T-helper 17 cell (primary cell): ENCODE measurements at regions not wholly inside any gene's neighbourhood (a gene's known extent, or its start where the extent isn't known, plus 50 kb on each side); places are given as distances from the start of the nearest gene placed in this dataset.
A peak's percentile ranks its signal among the peaks of the same experiment; 100 is the strongest.
"Not testable (repeated sequence)": the region's sequence is repeated elsewhere in the genome, so short reads cannot be mapped to it uniquely, and the experiment has no call there.

Source experiments
- ATAC-seq: fragments of 150-1000 bp; cut with Tn5 transposase; 2 replicates; pipeline ENCODE4 v1.10.0; 2021; ENCODE audit warnings: mild to moderate bottlenecking, moderate library complexity
- DNase-seq, 3 donors: peaks; one replicate each; pipeline versions ENCODE4 v3.0.0 to v3.0.0-alpha.2; 2020 to 2021
- H3K9me3 ChIP-seq: one replicate; pipeline ENCODE4 v1.7.0; 2013; ENCODE audit warnings: low read length, mild to moderate bottlenecking; ENCODE audit not compliant: control insufficient read depth, poor library complexity, severe bottlenecking
- H3K27ac Mint-ChIP-seq: one replicate; pipeline ENCODE4 v1.8.0; 2022; ENCODE audit warnings: mild to moderate bottlenecking, moderate library complexity, mixed read lengths
- H3K27me3 Mint-ChIP-seq: one replicate; pipeline ENCODE4 v1.8.0; 2022; ENCODE audit warnings: mixed read lengths
- H3K36me3 Mint-ChIP-seq: one replicate; pipeline ENCODE4 v1.8.0; 2022; ENCODE audit warnings: low read depth, mixed read lengths
- H3K4me1 Mint-ChIP-seq: one replicate; pipeline ENCODE4 v1.8.0; 2022; ENCODE audit warnings: mild to moderate bottlenecking, mixed read lengths
- H3K4me3 Mint-ChIP-seq: one replicate; pipeline ENCODE4 v1.8.0; 2022; ENCODE audit warnings: mild to moderate bottlenecking, moderate library complexity, mixed read lengths

DNA sequence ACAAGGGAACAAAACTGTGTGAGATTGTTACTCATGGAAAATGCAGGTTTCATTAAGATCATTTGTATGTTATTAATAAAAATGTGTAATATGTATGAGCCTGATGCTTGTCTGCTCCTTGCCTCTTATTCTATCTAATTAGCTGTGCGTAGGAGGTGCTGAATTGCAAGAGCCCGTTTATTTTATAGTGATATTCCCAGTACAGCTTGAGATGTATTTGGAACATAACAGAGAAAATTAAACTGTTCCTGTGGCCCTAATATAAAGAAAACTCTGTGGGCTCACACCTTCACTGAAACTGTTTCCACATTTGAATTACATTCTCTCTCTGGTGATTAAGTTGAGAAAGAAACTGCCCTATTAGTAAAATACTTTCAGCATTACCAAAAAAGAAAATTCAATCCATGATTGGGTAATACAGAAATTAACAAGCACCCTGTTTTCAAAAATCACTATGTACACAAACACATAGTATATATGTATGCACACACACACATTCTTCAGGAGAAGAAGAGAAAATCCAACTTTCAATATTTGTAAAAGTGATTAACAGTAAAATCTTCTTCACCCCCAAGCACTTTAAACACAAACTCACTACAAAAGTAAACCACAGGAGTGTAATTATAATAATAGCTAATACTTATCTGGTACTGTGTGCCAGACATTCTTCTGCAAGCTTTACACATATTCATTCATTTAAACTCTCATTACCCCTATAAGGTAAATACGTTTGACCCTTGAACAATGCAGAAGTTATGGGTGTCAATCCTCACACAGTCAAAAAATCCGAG is 233.2 kb downstream of the PHLDA1 start:
- no peak overlapping the region for H3K27ac Mint-ChIP-seq
- no peaks in the 10 kb centered on the region for H3K36me3 Mint-ChIP-seq
- H3K27me3 Mint-ChIP-seq = peaks cover 9% of the 10 kb centered on the region
- H3K4me1 Mint-ChIP-seq = no peaks in the 10 kb centered on the region
- H3K4me3 Mint-ChIP-seq = no peak overlapping the region
- ATAC-seq (no peak), DNase-seq (no peak)
- no peaks in the 10 kb centered on the region for H3K9me3 ChIP-seq

DNA sequence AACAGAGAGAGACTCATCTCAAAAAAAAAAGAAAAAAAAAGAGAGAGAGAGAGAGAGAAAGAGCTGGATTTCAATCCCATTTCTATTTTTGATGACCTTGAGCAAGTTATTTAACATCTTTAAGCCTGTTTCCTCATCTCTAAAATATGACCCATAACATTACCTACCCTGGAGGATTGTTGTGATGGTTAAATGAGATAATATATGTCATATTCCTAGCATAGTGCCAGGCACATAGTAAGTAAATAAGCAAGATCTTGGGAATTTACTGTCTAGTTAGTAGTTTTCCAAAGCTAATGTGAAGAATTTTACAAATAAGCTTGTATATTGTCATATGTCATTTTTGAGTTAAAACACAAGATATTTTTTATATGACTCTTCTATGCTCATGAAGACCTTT is 236.5 kb downstream of the PHLDA1 start:
- Mint-ChIP-seq H3K27ac (no peak overlapping the region), H3K4me1 (no peaks in the 10 kb centered on the region), H3K4me3 (no peak overlapping the region), H3K36me3 (no peaks in the 10 kb centered on the region), H3K27me3 (peaks cover 18% of the 10 kb centered on the region)
- DNase-seq (no peak), ATAC-seq (no peak)
- no peaks in the 10 kb centered on the region for H3K9me3 ChIP-seq

DNA sequence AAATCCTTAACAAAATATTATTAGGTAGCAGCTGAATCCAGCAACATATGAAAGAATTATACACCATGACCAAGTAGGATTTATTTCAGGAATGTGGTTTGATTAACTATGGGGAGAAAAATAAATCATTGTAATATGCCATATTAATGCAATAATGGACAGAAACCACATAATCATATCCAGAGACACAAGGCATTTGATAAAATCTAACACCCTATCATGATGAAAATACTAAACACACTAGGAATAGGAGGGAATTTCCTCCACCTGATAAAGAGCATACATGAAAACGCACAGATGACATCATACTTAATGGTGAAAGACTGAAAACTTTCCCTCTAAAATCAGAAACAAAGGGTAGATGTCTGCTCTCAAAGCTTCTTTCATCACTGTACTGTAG is 238.9 kb downstream of the PHLDA1 start:
- H3K9me3 ChIP-seq = no peaks in the 10 kb centered on the region
- DNase-seq = no peak
- no peak for ATAC-seq
- H3K4me3 Mint-ChIP-seq = no peak overlapping the region
- no peaks in the 10 kb centered on the region for H3K4me1 Mint-ChIP-seq
- peaks cover 24% of the 10 kb centered on the region for H3K27me3 Mint-ChIP-seq
- H3K36me3 Mint-ChIP-seq = no peaks in the 10 kb centered on the region
- no peak overlapping the region for H3K27ac Mint-ChIP-seq

DNA sequence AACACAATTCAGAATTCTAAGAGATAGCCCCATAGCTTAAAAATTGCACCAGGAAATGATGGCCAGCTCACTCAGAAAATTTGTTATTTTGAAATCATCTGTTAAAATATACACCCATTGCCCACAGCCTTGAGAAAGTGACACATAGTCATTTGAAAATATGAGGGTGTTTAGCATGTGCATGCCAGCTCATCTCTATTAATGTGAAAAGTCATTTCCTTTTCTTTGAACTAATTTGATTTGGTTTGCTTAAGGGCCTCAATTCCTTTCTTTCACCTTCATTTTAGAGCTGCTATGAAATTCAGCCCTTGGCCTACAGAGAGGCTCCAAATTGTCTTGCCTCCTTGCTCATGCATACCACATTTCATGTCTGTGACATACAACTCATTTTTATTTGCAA is 241.4 kb downstream of the PHLDA1 start:
- DNase-seq = no peak
- no peak for ATAC-seq
- no peak overlapping the region for H3K27ac Mint-ChIP-seq
- H3K36me3 Mint-ChIP-seq = no peaks in the 10 kb centered on the region
- H3K27me3 Mint-ChIP-seq = peaks cover 21% of the 10 kb centered on the region
- no peak overlapping the region for H3K4me3 Mint-ChIP-seq
- no peaks in the 10 kb centered on the region for H3K9me3 ChIP-seq
- H3K4me1 Mint-ChIP-seq = no peaks in the 10 kb centered on the region

DNA sequence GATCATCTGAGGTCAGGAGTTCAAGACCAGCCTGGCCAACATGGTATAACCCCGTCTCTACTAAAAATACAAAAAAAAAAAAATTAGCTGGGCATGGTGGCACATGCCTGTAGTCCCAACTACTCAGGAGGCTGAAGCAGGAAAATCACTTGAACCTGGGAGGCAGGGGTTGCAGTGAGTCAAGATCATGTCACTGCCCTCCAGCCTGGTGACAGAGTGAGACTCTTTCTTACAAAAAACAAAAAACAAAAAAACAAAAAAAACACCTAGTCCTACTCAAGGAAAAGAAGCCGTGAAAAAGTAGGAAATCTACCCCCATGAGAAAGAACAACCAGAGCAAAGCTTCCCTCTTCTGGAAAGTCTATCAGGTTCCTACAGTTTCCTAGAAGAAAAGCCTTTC is 244.4 kb downstream of the PHLDA1 start:
- H3K4me1 Mint-ChIP-seq, DNase-seq, H3K36me3 Mint-ChIP-seq, H3K9me3 ChIP-seq, H3K4me3 Mint-ChIP-seq, ATAC-seq, H3K27ac Mint-ChIP-seq: not testable (repeated sequence)
- peaks cover 12% of the 10 kb centered on the region for H3K27me3 Mint-ChIP-seq

DNA sequence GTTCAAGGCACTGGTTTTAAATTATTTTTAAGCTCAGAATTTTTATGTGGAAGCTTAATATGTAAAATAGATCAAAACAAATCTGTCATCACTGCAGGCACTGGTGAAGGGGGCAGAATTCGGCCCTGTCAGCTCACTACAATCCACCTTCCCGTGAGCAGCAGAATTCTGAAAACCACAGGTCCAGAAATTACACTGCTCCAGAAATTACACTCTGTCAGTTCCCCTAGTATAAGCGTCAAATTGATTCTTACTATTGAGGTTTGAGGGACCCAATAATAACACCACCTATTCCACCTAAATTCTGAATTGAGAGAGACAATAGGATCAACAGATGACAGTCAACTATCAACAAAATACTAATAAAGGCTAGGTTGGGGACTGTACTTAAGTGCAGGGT is 245.5 kb downstream of the PHLDA1 start:
- no peak overlapping the region for H3K4me3 Mint-ChIP-seq
- H3K4me1 Mint-ChIP-seq = peaks cover 7% of the 10 kb centered on the region

DNA sequence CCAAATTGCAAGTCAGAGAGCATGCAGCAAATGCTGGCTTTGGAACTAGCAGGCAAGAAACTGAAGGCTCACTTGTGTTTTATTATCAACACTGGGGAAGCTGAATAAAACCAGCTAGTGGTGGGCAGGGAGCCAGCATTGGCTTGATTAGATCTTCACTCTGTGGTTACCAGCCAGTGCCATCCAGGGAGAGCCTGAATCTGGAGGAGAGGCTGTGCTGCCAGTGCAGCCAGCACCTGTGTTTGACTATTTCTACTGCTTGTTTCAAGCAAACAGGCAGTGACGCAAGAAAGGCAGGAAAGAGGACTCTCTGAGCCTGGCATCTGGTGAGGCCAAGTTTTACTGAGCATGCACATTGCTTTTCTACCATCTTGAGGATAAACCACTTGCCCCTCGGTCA is 247.0 kb downstream of the PHLDA1 start:
- peak; percentile 52 for ATAC-seq
- H3K27ac Mint-ChIP-seq = no peak overlapping the region
- DNase-seq = peak in 1 of 3 donors; percentile 4
- H3K9me3 ChIP-seq = no peaks in the 10 kb centered on the region
- H3K4me1 Mint-ChIP-seq = peaks cover 7% of the 10 kb centered on the region
- no peaks in the 10 kb centered on the region for H3K36me3 Mint-ChIP-seq
- no peak overlapping the region for H3K4me3 Mint-ChIP-seq
- peaks cover 19% of the 10 kb centered on the region for H3K27me3 Mint-ChIP-seq

More for the DNA sequence above, 245.5 kb downstream of the PHLDA1 start:
- Mint-ChIP-seq H3K27ac (no peak overlapping the region), H3K36me3 (no peaks in the 10 kb centered on the region), H3K27me3 (peaks cover 10% of the 10 kb centered on the region)
- ATAC-seq (no peak), DNase-seq (no peak)
- no peaks in the 10 kb centered on the region for H3K9me3 ChIP-seq

DNA sequence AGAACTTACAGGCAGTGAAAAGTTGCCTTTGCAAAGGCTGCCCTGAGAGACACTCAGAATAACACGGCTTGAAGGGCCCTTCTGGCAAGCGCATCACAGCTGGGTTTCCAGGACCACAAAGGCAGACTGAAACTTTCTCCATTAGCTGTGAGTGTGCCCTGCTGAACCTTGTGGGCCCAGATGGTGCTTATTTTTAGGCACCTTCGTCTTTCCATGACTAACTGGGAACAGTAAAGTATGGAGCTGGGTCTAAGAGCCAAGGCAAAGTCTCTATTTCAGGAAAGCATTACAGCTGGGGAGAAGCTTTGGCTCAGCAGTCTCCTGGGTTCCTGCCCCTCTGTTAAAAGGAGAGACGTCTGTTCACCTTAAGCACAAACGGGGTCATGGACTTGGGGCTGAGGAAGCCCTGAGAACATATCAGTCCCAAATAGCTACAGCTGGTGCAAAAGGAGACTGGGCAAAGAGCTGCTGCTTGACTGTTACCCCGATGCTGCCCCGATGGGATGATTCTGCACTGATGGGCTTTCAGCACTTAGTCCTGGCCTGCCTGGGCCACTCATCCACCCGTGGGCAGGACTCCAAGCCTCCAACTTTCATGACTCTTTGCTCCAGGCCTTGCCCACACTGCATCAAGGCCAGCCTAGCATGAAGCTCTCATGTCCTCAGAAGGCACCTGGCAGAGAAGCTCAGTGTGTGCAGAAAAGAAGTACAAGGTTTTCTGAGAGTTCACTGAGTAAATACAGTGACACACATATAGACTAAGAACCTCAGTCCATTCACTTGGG is 248.3 kb downstream of the PHLDA1 start:
- Mint-ChIP-seq H3K36me3 (no peaks in the 10 kb centered on the region), H3K4me3 (no peak overlapping the region), H3K27me3 (peaks cover 17% of the 10 kb centered on the region), H3K27ac (no peak overlapping the region), H3K4me1 (peaks cover 7% of the 10 kb centered on the region)
- ATAC-seq (no peak), DNase-seq (no peak)
- H3K9me3 ChIP-seq = no peaks in the 10 kb centered on the region

DNA sequence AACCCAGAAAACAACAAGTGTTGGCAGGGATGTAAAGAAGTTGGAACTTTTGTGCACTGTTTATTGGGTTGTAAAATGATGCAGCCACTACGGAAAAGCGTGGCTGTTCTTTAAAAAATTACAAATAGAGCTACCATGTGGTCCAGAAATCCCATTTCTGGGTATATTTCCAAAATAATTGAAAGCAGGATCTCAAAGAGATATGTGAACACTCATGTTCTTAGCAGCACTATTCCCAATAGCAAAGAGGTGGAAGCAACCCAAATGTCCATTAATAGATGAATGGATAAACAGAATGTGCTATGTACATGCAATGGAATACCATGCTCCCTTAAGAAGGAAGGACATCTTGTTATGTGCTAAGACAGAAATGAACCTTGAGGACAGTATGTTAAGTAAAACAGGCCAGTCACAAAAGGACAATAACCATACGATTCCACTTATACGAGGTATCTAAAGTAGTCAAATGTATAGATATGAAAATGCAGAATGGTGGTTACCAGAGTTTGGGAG is 249.5 kb downstream of the PHLDA1 start:
- ATAC-seq = no peak

DNA sequence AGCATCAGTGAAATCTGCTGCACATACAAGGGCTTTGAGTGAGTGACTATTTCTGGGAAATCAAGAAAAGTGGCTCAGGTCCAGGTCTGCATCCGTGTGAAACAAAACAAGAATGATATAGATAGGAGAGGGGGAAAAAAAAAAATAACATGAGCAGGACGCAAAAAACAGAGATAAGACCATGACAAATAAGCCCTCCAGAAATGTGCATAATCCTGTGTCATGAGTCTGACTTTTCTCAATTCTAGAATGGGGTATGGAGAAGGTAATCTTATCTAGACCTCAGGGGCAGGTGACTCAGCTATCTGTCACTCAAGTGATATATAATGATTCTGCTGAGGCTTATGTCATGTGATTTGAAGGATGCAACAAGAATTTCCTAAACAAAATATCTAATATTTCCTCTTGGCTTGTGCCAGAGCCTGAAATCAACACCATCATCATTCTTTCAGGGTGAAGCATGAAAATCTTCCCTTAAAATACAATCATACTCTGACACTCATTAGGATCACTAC is 250.0 kb downstream of the PHLDA1 start:
- DNase-seq (no peak), ATAC-seq (no peak)
- H3K9me3 ChIP-seq = no peaks in the 10 kb centered on the region
- Mint-ChIP-seq H3K27me3 (peaks cover 20% of the 10 kb centered on the region), H3K27ac (no peak overlapping the region), H3K4me3 (no peak overlapping the region), H3K4me1 (peaks cover 7% of the 10 kb centered on the region), H3K36me3 (no peaks in the 10 kb centered on the region)

More for the DNA sequence above, 249.5 kb downstream of the PHLDA1 start:
- H3K4me1 Mint-ChIP-seq = peaks cover 7% of the 10 kb centered on the region
- H3K36me3 Mint-ChIP-seq = no peaks in the 10 kb centered on the region
- DNase-seq = no peak
- H3K4me3 Mint-ChIP-seq = no peak overlapping the region
- no peaks in the 10 kb centered on the region for H3K9me3 ChIP-seq
- no peak overlapping the region for H3K27ac Mint-ChIP-seq
- peaks cover 20% of the 10 kb centered on the region for H3K27me3 Mint-ChIP-seq

DNA sequence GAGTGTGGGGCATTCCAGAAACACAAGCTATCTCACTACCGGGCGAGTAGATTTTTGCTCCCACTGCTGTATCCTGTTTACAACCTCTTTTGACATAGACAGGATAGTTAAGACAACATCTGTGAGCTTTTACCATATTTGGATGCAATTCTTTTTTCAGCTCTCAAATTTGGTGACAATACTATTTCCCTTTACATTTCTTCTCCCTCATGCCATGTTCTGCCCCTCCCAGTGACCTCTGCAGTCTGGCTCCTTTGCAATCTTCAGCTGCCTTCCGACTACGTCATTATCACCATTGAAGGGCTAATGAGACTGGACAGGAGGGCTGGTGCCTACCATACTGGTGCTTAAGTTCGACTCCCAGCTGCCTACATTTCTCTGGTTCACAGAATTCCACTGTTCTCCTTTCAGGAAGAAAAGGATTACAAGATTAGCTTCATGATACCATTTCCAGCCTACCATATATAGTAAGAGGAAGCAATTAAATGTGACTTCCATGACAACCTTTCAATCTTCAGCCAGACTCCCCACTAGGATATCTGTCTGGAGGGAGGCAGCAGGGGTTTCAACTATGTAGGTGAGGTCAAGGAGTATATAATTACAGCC is 251.6 kb downstream of the PHLDA1 start:
- no peaks in the 10 kb centered on the region for H3K36me3 Mint-ChIP-seq
- H3K27ac Mint-ChIP-seq = no peak overlapping the region
- no peaks in the 10 kb centered on the region for H3K9me3 ChIP-seq
- no peak overlapping the region for H3K4me3 Mint-ChIP-seq
- no peak for DNase-seq
- H3K27me3 Mint-ChIP-seq = peaks cover 20% of the 10 kb centered on the region
- no peak for ATAC-seq
- peaks cover 7% of the 10 kb centered on the region for H3K4me1 Mint-ChIP-seq

DNA sequence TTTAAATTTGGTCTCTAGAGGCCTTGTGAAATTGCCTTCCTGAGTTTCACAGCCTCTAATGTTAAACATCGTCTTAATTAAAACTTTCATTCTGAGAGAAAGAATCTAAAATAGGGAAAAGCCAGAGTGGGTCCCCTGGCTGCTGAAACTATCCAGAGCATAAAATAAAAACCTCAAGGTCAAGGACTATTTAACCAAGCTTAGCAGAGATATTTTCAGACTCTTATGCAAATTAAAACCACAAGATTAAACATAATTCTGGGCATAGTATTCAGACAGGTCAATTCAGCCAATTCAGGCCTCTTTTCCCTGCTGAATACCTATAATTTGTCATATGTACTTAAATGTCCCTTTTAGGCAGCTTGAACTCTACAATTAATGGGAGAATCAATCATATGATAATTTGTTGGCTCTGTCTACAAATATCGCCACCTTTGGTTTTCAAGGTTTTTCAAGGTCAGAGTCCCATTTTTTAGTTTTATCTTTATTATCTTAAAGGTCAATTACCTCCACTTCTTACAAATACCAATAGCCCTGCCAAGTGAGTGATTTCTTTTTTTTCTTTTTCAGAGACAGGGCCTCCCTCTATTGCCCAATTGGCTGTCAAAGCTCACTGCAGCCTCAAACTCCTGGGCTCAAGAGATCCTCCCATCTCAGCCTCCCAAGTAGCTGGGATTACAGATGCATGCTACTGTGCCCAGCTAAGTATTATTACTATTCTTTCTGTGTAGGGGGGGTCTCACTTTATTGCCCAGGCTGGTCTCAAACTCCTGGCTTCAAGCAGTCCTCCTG is 257.1 kb downstream of the PHLDA1 start:
- Mint-ChIP-seq H3K36me3 (no peaks in the 10 kb centered on the region), H3K4me3 (no peak overlapping the region), H3K27me3 (peaks cover 6% of the 10 kb centered on the region), H3K27ac (no peak overlapping the region), H3K4me1 (peaks cover 2% of the 10 kb centered on the region)
- no peak for DNase-seq
- no peak for ATAC-seq
- no peaks in the 10 kb centered on the region for H3K9me3 ChIP-seq
